ENCODE measurements at regions not wholly inside any gene's neighbourhood (a gene's known extent, or its start where the extent isn't known, plus 50 kb on each side); places are given as distances from the start of the nearest gene placed in this dataset.

DNA sequence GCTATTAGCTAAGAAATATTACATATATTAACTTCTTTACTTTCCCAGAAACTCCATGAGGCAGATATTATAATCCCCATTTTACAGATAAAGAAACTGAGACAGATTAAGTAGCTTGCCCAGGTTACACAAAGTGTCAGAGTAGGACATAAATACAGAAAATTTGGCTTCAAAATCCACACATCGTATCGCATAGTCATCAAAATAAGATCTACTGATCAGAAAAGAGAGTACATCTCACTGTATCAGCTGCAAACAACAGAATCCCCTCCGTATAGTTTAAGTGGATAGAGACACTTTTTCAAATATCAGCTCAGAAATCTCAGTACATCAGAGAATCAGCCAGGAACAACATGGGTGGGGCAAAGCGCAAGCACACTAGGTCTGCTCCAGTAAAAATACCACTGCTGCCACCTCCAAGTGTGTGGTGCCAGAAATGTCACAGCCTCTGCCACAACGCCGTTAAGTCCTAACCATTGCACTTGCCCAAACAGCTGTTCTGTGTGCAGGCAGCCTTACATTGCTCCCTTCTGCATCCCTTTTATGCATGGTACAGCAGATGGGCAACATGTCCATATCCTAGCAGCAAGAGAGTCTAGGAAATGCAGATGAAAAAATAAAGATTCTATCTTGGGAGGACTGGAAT, 204.8 kb downstream of the KLF12 start:
- TF ChIP-seq, protein P1, sequence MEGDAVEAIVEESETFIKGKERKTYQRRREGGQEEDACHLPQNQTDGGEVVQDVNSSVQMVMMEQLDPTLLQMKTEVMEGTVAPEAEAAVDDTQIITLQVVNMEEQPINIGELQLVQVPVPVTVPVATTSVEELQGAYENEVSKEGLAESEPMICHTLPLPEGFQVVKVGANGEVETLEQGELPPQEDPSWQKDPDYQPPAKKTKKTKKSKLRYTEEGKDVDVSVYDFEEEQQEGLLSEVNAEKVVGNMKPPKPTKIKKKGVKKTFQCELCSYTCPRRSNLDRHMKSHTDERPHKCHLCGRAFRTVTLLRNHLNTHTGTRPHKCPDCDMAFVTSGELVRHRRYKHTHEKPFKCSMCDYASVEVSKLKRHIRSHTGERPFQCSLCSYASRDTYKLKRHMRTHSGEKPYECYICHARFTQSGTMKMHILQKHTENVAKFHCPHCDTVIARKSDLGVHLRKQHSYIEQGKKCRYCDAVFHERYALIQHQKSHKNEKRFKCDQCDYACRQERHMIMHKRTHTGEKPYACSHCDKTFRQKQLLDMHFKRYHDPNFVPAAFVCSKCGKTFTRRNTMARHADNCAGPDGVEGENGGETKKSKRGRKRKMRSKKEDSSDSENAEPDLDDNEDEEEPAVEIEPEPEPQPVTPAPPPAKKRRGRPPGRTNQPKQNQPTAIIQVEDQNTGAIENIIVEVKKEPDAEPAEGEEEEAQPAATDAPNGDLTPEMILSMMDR (IDR thresholded peaks at IDR 0.05): no peak
- no peak for TF ChIP-seq POLR2A (IDR thresholded peaks at IDR 0.05)
